IMR-90 (cell line): ENCODE measurements at regions not wholly inside any gene's neighbourhood (a gene's known extent, or its start where the extent isn't known, plus 50 kb on each side); places are given as distances from the start of the nearest gene placed in this dataset.

ENCODE experiments used
- ATAC-seq: fragments of 200-7000 bp; cut with Tn5 transposase; 2 replicates; pipeline ENCODE4 v1.9.1; 2020; ENCODE audit warnings: low read depth, mild to moderate bottlenecking, moderate library complexity
- BruUV-seq: library from RNA; stranded (reverse); fragments of 400-500 nt; replicated peaks from 2 replicates; lab custom pipeline; 2021; lab: Mats Ljungman, UMichigan
- CTCF ChIA-PET: fragments of 300-600 bp; formaldehyde crosslinking; extraction: SDS; loops from one replicate; lab custom pipeline; 2021; ENCODE audit warnings: antibody characterized with exemption; lab: Yijun Ruan, JAX
- POLR2A ChIA-PET: fragments of 300-600 bp; sonication (Branson Sonifier 250); formaldehyde crosslinking; loops from one replicate; lab custom pipeline; 2022; ENCODE audit warnings: antibody characterized with exemption; ENCODE audit not compliant: unreplicated experiment; lab: Charles Lee
- DNase-seq: peaks from one replicate; pipeline ENCODE4 v3.0.0; 2013
- H2AFZ ChIP-seq: replicated peaks from 2 replicates; pipeline ENCODE3; 2013; ENCODE audit warnings: low read length, mild to moderate bottlenecking; ENCODE audit not compliant: poor library complexity
- H2AK5ac ChIP-seq: 2 replicates; pipeline ENCODE4 v1.6.1; 2013; ENCODE audit warnings: low read depth, low read length, inconsistent platforms
- H2AK9ac ChIP-seq: replicated peaks from 2 replicates; pipeline ENCODE3; 2013; ENCODE audit warnings: mild to moderate bottlenecking, low read depth, low read length, moderate library complexity; ENCODE audit not compliant: poor library complexity
- H2BK120ac ChIP-seq: 2 replicates; pipeline ENCODE4 v1.6.1; 2013; ENCODE audit warnings: low read depth, low read length, inconsistent platforms
- H2BK15ac ChIP-seq: 3 replicates; pipeline ENCODE4 v1.6.1; 2013; ENCODE audit warnings: low read depth, low read length, inconsistent platforms
- H2BK20ac ChIP-seq: 2 replicates; pipeline ENCODE4 v1.6.1; 2013; ENCODE audit warnings: low read depth, mild to moderate bottlenecking, inconsistent platforms, low read length, moderate library complexity
- H2BK5ac ChIP-seq: 2 replicates; pipeline ENCODE4 v1.6.1; 2013; ENCODE audit warnings: mild to moderate bottlenecking, low read depth, low read length, inconsistent platforms; ENCODE audit not compliant: poor library complexity, severe bottlenecking
- H3K14ac ChIP-seq: replicated peaks from 2 replicates; pipeline ENCODE4 v1.6.1; 2013; ENCODE audit warnings: low read depth, low read length, inconsistent platforms
- H3K18ac ChIP-seq: 2 replicates; pipeline ENCODE4 v1.6.1; 2013; ENCODE audit warnings: low read depth, low read length, control low read depth
- H3K23ac ChIP-seq: 2 replicates; pipeline ENCODE4 v1.6.1; 2013; ENCODE audit warnings: low read depth, low read length, inconsistent platforms
- H3K27ac ChIP-seq: 2 replicates; pipeline ENCODE4 v1.5.1; 2013; ENCODE audit warnings: mild to moderate bottlenecking, control low read depth, low read length; ENCODE audit not compliant: insufficient read depth
- H3K27me3 ChIP-seq: 2 replicates; pipeline ENCODE4 v1.6.1; 2013; ENCODE audit warnings: low read length; ENCODE audit not compliant: control insufficient read depth, insufficient read depth
- H3K36me3 ChIP-seq: 2 replicates; pipeline ENCODE4 v1.6.1; 2013; ENCODE audit warnings: low read length, mixed read lengths; ENCODE audit not compliant: control insufficient read depth, insufficient read depth
- H3K4ac ChIP-seq: 2 replicates; pipeline ENCODE4 v1.6.1; 2013; ENCODE audit warnings: low read depth, low read length, inconsistent platforms
- H3K4me1 ChIP-seq: 2 replicates; pipeline ENCODE4 v1.6.1; 2013; ENCODE audit warnings: low read length, mixed read lengths; ENCODE audit not compliant: control insufficient read depth, insufficient read depth
- H3K4me2 ChIP-seq: 2 replicates; pipeline ENCODE4 v1.6.1; 2013; ENCODE audit warnings: low read depth, mild to moderate bottlenecking, control low read depth, low read length, moderate library complexity
- H3K4me3 ChIP-seq: 2 replicates; pipeline ENCODE4 v1.5.1; 2013; ENCODE audit warnings: low read depth, mild to moderate bottlenecking, control low read depth, low read length, moderate library complexity; ENCODE audit not compliant: insufficient read depth
- H3K56ac ChIP-seq: 2 replicates; pipeline ENCODE4 v1.6.1; 2013; ENCODE audit warnings: low read length, inconsistent platforms; ENCODE audit not compliant: insufficient read depth; ENCODE audit errors: extremely low read depth
- H3K79me1 ChIP-seq, 2 experiments: 2 replicates each; pipeline ENCODE4 v1.6.1; 2013; ENCODE audit warnings: low read length in 2 of 2, inconsistent platforms in 1 of 2, low read depth in 1 of 2
- H3K9ac ChIP-seq: 2 replicates; pipeline ENCODE4 v1.6.1; 2013; ENCODE audit warnings: low read depth, low read length, control low read depth
- H3K9me1 ChIP-seq: 2 replicates; pipeline ENCODE4 v1.6.1; 2013; ENCODE audit warnings: low read length, inconsistent platforms; ENCODE audit not compliant: insufficient read depth
- H3K9me3 ChIP-seq: 2 replicates; pipeline ENCODE4 v1.6.1; 2013; ENCODE audit warnings: low read length; ENCODE audit not compliant: control insufficient read depth, insufficient read depth
- H4K20me1 ChIP-seq: 2 replicates; pipeline ENCODE4 v1.6.1; 2013; ENCODE audit warnings: low read length, inconsistent platforms; ENCODE audit not compliant: insufficient read depth
- H4K5ac ChIP-seq: 2 replicates; pipeline ENCODE4 v1.6.1; 2013; ENCODE audit warnings: mild to moderate bottlenecking, low read depth, low read length, control low read depth
- H4K8ac ChIP-seq, 2 experiments: 2 replicates each; pipeline ENCODE4 v1.6.1; 2013; ENCODE audit warnings: low read depth in 2 of 2, low read length in 2 of 2, control low read depth in 1 of 2, inconsistent platforms in 1 of 2
- H4K91ac ChIP-seq: 2 replicates; pipeline ENCODE4 v1.6.1; 2013; ENCODE audit warnings: low read depth, low read length, inconsistent platforms; ENCODE audit not compliant: insufficient read depth
- CEBPB ChIP-seq: IDR thresholded peaks from 2 replicates; pipeline ENCODE4 v1.6.1; 2012; ENCODE audit warnings: low read depth, low read length, improper control_type of control experiment
- RCOR1 ChIP-seq: IDR thresholded peaks from 2 replicates; pipeline ENCODE4 v1.6.1; 2012; ENCODE audit warnings: mild to moderate bottlenecking, low read length, improper control_type of control experiment; ENCODE audit not compliant: insufficient replicate concordance
- whole genome bisulfite sequencing, 2 experiments: methylation state at CpG; one replicate each; pipeline versions ENCODE4 v1.1.5 to v1.1.7; 2013; ENCODE audit warnings: missing lambda C conversion rate in 2 of 2; ENCODE audit not compliant: insufficient read length in 1 of 2; ENCODE audit errors: extremely low coverage in 2 of 2; 5-methylcytosine and 5-hydroxymethylcytosine counted together
- dilution Hi-C: fragments of 300-500 bp; cut with HindIII; formaldehyde crosslinking; loops from one replicate; pipeline ENCODE4 v1.14.3; 2018; ENCODE audit warnings: low sequenced_read_pairs; ENCODE audit not compliant: unreplicated experiment
- in situ Hi-C: fragments of 300-500 bp; cut with MboI; formaldehyde crosslinking; loops from 3 replicates; pipeline ENCODE4 v1.14.3; 2019; ENCODE audit warnings: low sequenced_read_pairs, inconsistent platforms, mixed read lengths
- intact Hi-C: fragments of 100-400 bp; cut with micrococcal nuclease; formaldehyde crosslinking; loops from 2 replicates; pipeline ENCODE4 v1.10.0; 2022

DNA sequence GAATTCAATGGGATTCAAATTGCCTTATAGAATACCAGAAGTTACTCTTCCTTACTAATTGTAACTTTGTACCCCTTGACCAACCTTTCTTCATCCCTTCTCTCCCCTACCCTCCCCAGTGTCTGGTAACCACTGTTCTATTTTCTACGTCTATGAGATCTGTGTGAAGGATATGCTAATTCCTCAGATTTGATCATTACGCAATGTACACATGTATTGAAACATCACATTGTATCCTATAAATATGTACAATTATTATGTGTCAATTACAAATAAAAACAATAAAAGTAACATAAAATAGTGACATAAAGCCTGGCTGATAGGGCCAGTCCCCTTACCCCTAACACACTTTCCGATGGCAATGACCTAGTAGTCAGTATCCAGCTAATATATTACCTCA is 95.1 kb upstream of the GRIA3 start:
- H2AK9ac ChIP-seq = no peak overlapping the region
- no peak overlapping the region for H3K4me2 ChIP-seq
- H2BK20ac ChIP-seq = no peak overlapping the region
- H3K56ac ChIP-seq = no peak overlapping the region
- ATAC-seq (no peak), DNase-seq (no peak)
- H3K4me1 ChIP-seq = no peaks in the 10 kb centered on the region
- WGBS, 2 experiments = no CpG with 5 or more reads among the region's 3 CpGs
- H2BK5ac ChIP-seq = no peak overlapping the region
- H3K9ac ChIP-seq = no peak overlapping the region
- no peak overlapping the region for H3K4me3 ChIP-seq
- no peak overlapping the region for H3K4ac ChIP-seq
- no peaks in the 10 kb centered on the region for H3K9me3 ChIP-seq
- no peak overlapping the region for H3K27ac ChIP-seq
- H2BK15ac ChIP-seq = no peak overlapping the region
- H3K14ac ChIP-seq = no peak overlapping the region
- H3K23ac ChIP-seq = no peak overlapping the region
- H3K79me1 ChIP-seq = no peaks in the 10 kb centered on the region
- no peak overlapping the region for H4K5ac ChIP-seq
- H2BK120ac ChIP-seq = no peak overlapping the region
- in situ Hi-C loops (no loop called here), dilution Hi-C loops (no loop called here), intact Hi-C loops (no loop called here)
- no TSS peak for BruUV-seq
- H3K18ac ChIP-seq = no peak overlapping the region
- H4K8ac ChIP-seq = no peak overlapping the region
- TF ChIP-seq RCOR1 = no peak
- peak; percentile 68 for TF ChIP-seq CEBPB
- no peak overlapping the region for H2AK5ac ChIP-seq
- no peaks in the 10 kb centered on the region for H3K9me1 ChIP-seq
- ChIA-PET POLR2A (no interaction called here), CTCF (no interaction called here)
- no peaks in the 10 kb centered on the region for H4K20me1 ChIP-seq
- no peaks in the 10 kb centered on the region for H3K36me3 ChIP-seq
- no peak overlapping the region for H2AFZ ChIP-seq
- no peak overlapping the region for H4K91ac ChIP-seq
- H3K27me3 ChIP-seq = no peaks in the 10 kb centered on the region
